ENCODE measurements at regions not wholly inside any gene's neighbourhood (a gene's known extent, or its start where the extent isn't known, plus 50 kb on each side); places are given as distances from the start of the nearest gene placed in this dataset.

GRCh38 chr13:59374691-59375090 lies 789.0 kb downstream of the DIAPH3 start:
- TF ChIP-seq, protein P1, sequence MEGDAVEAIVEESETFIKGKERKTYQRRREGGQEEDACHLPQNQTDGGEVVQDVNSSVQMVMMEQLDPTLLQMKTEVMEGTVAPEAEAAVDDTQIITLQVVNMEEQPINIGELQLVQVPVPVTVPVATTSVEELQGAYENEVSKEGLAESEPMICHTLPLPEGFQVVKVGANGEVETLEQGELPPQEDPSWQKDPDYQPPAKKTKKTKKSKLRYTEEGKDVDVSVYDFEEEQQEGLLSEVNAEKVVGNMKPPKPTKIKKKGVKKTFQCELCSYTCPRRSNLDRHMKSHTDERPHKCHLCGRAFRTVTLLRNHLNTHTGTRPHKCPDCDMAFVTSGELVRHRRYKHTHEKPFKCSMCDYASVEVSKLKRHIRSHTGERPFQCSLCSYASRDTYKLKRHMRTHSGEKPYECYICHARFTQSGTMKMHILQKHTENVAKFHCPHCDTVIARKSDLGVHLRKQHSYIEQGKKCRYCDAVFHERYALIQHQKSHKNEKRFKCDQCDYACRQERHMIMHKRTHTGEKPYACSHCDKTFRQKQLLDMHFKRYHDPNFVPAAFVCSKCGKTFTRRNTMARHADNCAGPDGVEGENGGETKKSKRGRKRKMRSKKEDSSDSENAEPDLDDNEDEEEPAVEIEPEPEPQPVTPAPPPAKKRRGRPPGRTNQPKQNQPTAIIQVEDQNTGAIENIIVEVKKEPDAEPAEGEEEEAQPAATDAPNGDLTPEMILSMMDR (IDR thresholded peaks at IDR 0.05), result no peak
- no peak for TF ChIP-seq POLR2A (IDR thresholded peaks at IDR 0.05)
